Natural killer cell (primary cell): ENCODE measurements at regions not wholly inside any gene's neighbourhood (a gene's known extent, or its start where the extent isn't known, plus 50 kb on each side); places are given as distances from the start of the nearest gene placed in this dataset.

ENCODE experiments used
- ATAC-seq, 3 donors: fragments of 150-1000 bp in 2 of 3; fragments of 200-7000 bp in 1 of 3; cut with Tn5 transposase; 1 replicate in 1 of 3; 2 replicates in 2 of 3; pipeline ENCODE4 v1.10.0; 2021; ENCODE audit warnings: mild to moderate bottlenecking in 2 of 3, moderate library complexity in 2 of 3
- DNase-seq, 2 donors: peaks; one replicate each; pipeline versions ENCODE4 v3.0.0 to v3.0.0-alpha.2; 2013 to 2021; ENCODE audit warnings: mixed read lengths in 1 of 2
- H3K27ac ChIP-seq: one replicate; pipeline ENCODE4 v1.5.1; 2013; ENCODE audit warnings: mild to moderate bottlenecking, low read length
- H3K27me3 ChIP-seq: one replicate; pipeline ENCODE4 v1.6.1; 2013; ENCODE audit warnings: low read length; ENCODE audit not compliant: control insufficient read depth, insufficient read depth
- H3K36me3 ChIP-seq: one replicate; pipeline ENCODE4 v1.6.1; 2013; ENCODE audit warnings: low read length; ENCODE audit not compliant: control insufficient read depth, insufficient read depth
- H3K4me1 ChIP-seq: one replicate; pipeline ENCODE4 v1.6.1; 2013; ENCODE audit warnings: low read length; ENCODE audit not compliant: control insufficient read depth, insufficient read depth
- H3K4me3 ChIP-seq: one replicate; pipeline ENCODE4 v1.5.1; 2013; ENCODE audit warnings: low read length
- H3K9me3 ChIP-seq: one replicate; pipeline ENCODE4 v1.6.1; 2013; ENCODE audit warnings: low read length; ENCODE audit not compliant: control insufficient read depth, insufficient read depth
- H3K27ac Mint-ChIP-seq, 2 donors: one replicate each; pipeline ENCODE4 v1.8.0; 2022; ENCODE audit warnings: mild to moderate bottlenecking in 2 of 2, mixed read lengths in 2 of 2, moderate library complexity in 1 of 2
- H3K27me3 Mint-ChIP-seq, 2 donors: one replicate each; pipeline ENCODE4 v1.8.0; 2022; ENCODE audit warnings: low read depth in 2 of 2, mixed read lengths in 2 of 2
- H3K36me3 Mint-ChIP-seq: one replicate; pipeline ENCODE4 v1.8.0; 2022; ENCODE audit warnings: mixed read lengths
- H3K4me1 Mint-ChIP-seq, 2 donors: one replicate each; pipeline ENCODE4 v1.8.0; 2022; ENCODE audit warnings: mixed read lengths in 2 of 2
- H3K4me3 Mint-ChIP-seq: one replicate; pipeline ENCODE4 v1.8.0; 2022; ENCODE audit warnings: mild to moderate bottlenecking, moderate library complexity, mixed read lengths
- H3K9me3 Mint-ChIP-seq, 2 donors: one replicate each; pipeline ENCODE4 v1.8.0; 2022; ENCODE audit warnings: mixed read lengths in 2 of 2
- WGBS: methylation state at CpG from one replicate; pipeline ENCODE4 v1.1.7; 2013; ENCODE audit warnings: missing lambda C conversion rate; ENCODE audit not compliant: insufficient coverage; 5-methylcytosine and 5-hydroxymethylcytosine counted together
- intact Hi-C: fragments of 100-400 bp; cut with micrococcal nuclease; formaldehyde crosslinking; loops from one replicate; pipeline ENCODE4 v1.14.2; 2022
- TF ChIP-seq, protein P1 (sequence below): fragments of 200-600 bp; IDR thresholded peaks from one replicate; pipeline ENCODE4 v1.8.0; 2022; ENCODE audit warnings: antibody characterized with exemption

DNA sequence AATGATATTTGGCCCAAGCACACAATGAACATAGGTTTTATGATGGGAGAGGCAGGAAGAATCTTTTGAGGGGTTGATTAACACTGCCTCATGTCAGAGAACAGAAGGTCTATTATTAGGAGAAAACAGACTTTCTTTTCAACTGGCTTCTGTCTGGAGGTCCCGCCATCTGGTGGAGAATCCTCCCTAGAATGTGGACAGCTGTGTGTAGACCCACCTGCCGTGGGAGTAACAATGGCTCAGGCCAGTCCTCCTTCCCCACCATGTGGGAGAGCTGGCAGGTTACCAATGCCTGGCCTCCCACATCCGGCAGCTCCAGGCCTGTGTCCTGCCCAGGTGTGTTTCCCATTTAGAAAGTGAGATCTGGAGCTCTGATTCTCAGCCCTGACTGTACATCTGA, 70.4 kb upstream of the AOAH start:
- TF ChIP-seq, protein P1, sequence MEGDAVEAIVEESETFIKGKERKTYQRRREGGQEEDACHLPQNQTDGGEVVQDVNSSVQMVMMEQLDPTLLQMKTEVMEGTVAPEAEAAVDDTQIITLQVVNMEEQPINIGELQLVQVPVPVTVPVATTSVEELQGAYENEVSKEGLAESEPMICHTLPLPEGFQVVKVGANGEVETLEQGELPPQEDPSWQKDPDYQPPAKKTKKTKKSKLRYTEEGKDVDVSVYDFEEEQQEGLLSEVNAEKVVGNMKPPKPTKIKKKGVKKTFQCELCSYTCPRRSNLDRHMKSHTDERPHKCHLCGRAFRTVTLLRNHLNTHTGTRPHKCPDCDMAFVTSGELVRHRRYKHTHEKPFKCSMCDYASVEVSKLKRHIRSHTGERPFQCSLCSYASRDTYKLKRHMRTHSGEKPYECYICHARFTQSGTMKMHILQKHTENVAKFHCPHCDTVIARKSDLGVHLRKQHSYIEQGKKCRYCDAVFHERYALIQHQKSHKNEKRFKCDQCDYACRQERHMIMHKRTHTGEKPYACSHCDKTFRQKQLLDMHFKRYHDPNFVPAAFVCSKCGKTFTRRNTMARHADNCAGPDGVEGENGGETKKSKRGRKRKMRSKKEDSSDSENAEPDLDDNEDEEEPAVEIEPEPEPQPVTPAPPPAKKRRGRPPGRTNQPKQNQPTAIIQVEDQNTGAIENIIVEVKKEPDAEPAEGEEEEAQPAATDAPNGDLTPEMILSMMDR = no peak
- Histone ChIP-seq H3K27me3 (no peaks in the 10 kb centered on the region), H3K36me3 (no peaks in the 10 kb centered on the region), H3K4me3 (no peak overlapping the region), H3K9me3 (no peaks in the 10 kb centered on the region), H3K4me1 (peaks cover 32% of the 10 kb centered on the region), H3K27ac (no peak overlapping the region)
- DNase-seq (peak in 1 of 2 donors; percentile 30), ATAC-seq (peak in 1 of 3 donors; percentile 29)
- H3K27me3 Mint-ChIP-seq = no peaks in the 10 kb centered on the region
- H3K9me3 Mint-ChIP-seq = no peaks in the 10 kb centered on the region
- intact Hi-C loops = no loop called here
- WGBS = 66% methylated on average over 3 of the region's 3 CpGs
- no peaks in the 10 kb centered on the region for H3K36me3 Mint-ChIP-seq
- H3K4me1 Mint-ChIP-seq = peaks cover 63 to 67% of the 10 kb centered on the region in 2 donors
- peak overlapping the region; percentile 55 to 76 for H3K27ac Mint-ChIP-seq
- no peak overlapping the region for H3K4me3 Mint-ChIP-seq

- H3K4me3 ChIP-seq = no peak overlapping the region
- H3K27me3 ChIP-seq = no peaks in the 10 kb centered on the region
- H3K4me1 Mint-ChIP-seq = peaks cover 83 to 88% of the 10 kb centered on the region in 2 donors
- TF ChIP-seq, protein P1 = no peak
- no peak overlapping the region for H3K27ac ChIP-seq
- H3K9me3 Mint-ChIP-seq = no peaks in the 10 kb centered on the region
- ATAC-seq (no peak), DNase-seq (no peak)
- H3K4me1 ChIP-seq = peaks cover 52% of the 10 kb centered on the region
- no peaks in the 10 kb centered on the region for H3K36me3 Mint-ChIP-seq
- intact Hi-C loops = no loop called here
- 68% methylated on average over 3 of the region's 5 CpGs for WGBS
- H3K27ac Mint-ChIP-seq = peak overlapping the region; percentile 96 to 97
- H3K9me3 ChIP-seq = no peaks in the 10 kb centered on the region
- no peaks in the 10 kb centered on the region for H3K27me3 Mint-ChIP-seq
- peak overlapping the region; percentile 38 for H3K4me3 Mint-ChIP-seq
- H3K36me3 ChIP-seq = no peaks in the 10 kb centered on the region
Observed at GRCh38 chr7:36792421-36792820, 68.1 kb upstream of the AOAH start.

- TF ChIP-seq, protein P1 = no peak
- Mint-ChIP-seq H3K4me1 (peaks cover 85 to 87% of the 10 kb centered on the region in 2 donors), H3K4me3 (peak overlapping the region; percentile 60)
Observed at GRCh38 chr7:36790311-36790787, 66.1 kb upstream of the AOAH start.

More at GRCh38 chr7:36790311-36790787, 66.1 kb upstream of the AOAH start:
- Mint-ChIP-seq H3K27ac (peak overlapping the region; percentile 96 to 97), H3K27me3 (no peaks in the 10 kb centered on the region), H3K9me3 (no peaks in the 10 kb centered on the region), H3K36me3 (no peaks in the 10 kb centered on the region)
- Histone ChIP-seq H3K4me3 (no peak overlapping the region), H3K9me3 (no peaks in the 10 kb centered on the region), H3K27ac (peak overlapping the region; percentile 96), H3K4me1 (peaks cover 68% of the 10 kb centered on the region), H3K36me3 (no peaks in the 10 kb centered on the region), H3K27me3 (no peaks in the 10 kb centered on the region)
- WGBS = 79% methylated on average over 10 of the region's 10 CpGs
- intact Hi-C loops = no loop called here
- ATAC-seq (no peak), DNase-seq (peak in 1 of 2 donors; percentile 59)
